ENCODE measurements at regions not wholly inside any gene's neighbourhood (a gene's known extent, or its start where the extent isn't known, plus 50 kb on each side); places are given as distances from the start of the nearest gene placed in this dataset.
A peak's percentile ranks its signal among the peaks of the same experiment; 100 is the strongest.

GRCh38 chr13:21757763-21758162, 86.9 kb downstream of the FGF9 start:
- FAIRE-seq = no peak

- FAIRE-seq = no peak
Measured at GRCh38 chr13:21758441-21758840, 87.6 kb downstream of the FGF9 start.

- no peak for FAIRE-seq
Measured at GRCh38 chr13:21759463-21759862, 88.6 kb downstream of the FGF9 start.

GRCh38 chr13:21759911-21760310, 89.0 kb downstream of the FGF9 start:
- FAIRE-seq = no peak

- FAIRE-seq = no peak
Measured at GRCh38 chr13:21761770-21762169, 90.9 kb downstream of the FGF9 start.

DNA sequence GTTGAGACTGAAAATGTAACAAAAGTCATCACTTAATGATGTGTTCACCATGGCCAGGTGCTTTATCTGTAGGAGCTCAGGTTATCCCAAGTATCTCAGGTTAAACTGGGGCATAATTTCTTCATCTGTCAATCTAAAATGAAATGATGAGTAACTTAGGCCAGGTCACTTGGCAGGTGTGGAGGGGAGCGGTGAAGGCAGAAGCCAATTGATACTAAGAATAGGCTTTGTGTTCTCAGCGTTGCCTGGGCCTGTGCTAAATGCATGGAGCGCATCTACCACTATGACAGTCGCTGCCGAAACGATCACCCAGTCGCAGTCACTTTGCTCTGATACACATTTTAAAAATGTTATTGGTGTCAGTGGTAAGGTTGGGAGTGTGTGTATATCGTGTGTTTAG, 91.6 kb downstream of the FGF9 start:
- FAIRE-seq = no peak

DNA sequence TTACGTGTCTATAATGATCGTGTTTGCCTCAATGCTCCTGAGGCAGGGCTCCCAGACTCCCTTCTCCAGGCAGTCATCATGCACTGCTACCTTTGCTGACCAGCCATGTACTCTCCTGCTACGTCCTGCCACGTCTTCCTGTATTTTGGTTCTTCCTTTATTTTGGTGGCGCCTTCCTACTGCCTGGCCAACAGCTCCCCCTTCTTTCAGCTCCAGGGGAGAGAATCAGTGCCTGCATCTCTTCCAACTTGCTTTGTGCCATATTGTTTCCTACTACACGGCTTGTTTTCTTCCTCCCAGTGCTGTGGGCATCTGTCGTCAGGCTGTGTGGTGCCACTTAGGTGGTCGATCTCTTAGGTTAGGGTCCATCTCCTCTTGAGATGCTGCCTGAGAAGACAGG, 96.2 kb downstream of the FGF9 start:
- no peak for FAIRE-seq

GRCh38 chr13:21771075-21771474, 100.2 kb downstream of the FGF9 start:
- FAIRE-seq = no peak

DNA sequence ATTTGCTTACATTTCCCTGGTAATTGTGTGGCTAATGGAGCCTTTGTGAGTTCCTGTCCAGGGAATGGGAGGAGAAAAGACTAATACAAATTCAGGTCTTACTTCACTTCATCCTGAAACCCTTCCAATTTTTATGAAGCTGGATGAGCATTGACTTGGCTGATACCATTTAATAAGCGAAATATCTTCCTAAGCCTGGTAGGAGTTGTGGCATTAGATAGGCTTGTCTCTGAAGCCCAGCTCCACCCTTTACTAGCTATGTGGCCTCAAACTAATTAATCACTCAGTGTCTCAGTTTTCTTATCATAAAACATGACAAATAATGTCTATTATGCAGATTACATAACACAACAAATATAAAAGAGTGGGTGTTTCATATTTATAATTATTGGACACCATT, 106.3 kb downstream of the FGF9 start:
- no peak for FAIRE-seq

GRCh38 chr13:21777813-21778212, 106.9 kb downstream of the FGF9 start:
- no peak for FAIRE-seq

- FAIRE-seq = no peak
Measured at GRCh38 chr13:21782736-21783135, 111.9 kb downstream of the FGF9 start.

GRCh38 chr13:21785990-21786389, 115.1 kb downstream of the FGF9 start:
- peak; percentile 21 for FAIRE-seq

- no peak for FAIRE-seq
Measured at GRCh38 chr13:21796066-21796465, 125.2 kb downstream of the FGF9 start.

GRCh38 chr13:21796775-21797514, 126.1 kb downstream of the FGF9 start:
- FAIRE-seq = no peak

- no peak for FAIRE-seq
Measured at GRCh38 chr13:21797736-21798135, 126.9 kb downstream of the FGF9 start.

GRCh38 chr13:21798181-21798580, 127.3 kb downstream of the FGF9 start:
- no peak for FAIRE-seq

GRCh38 chr13:21799671-21800070, 128.8 kb downstream of the FGF9 start:
- FAIRE-seq = no peak

- FAIRE-seq = no peak
Measured at GRCh38 chr13:21800837-21801616, 130.2 kb downstream of the FGF9 start.

- no peak for FAIRE-seq
Measured at GRCh38 chr13:21805733-21806132, 134.9 kb downstream of the FGF9 start.

GRCh38 chr13:21812192-21812626, 141.3 kb downstream of the FGF9 start:
- no peak for FAIRE-seq

GRCh38 chr13:21813110-21813509, 142.2 kb downstream of the FGF9 start:
- FAIRE-seq = no peak

- no peak for FAIRE-seq
Measured at GRCh38 chr13:21813844-21814243, 143.0 kb downstream of the FGF9 start.

GRCh38 chr13:21814604-21815003, 143.7 kb downstream of the FGF9 start:
- FAIRE-seq = no peak

- no peak for FAIRE-seq
Measured at GRCh38 chr13:21817878-21818277, 147.0 kb downstream of the FGF9 start.

Measured in colon (tissue), 2 donors.